PC-9 (cell line): ENCODE measurements at regions not wholly inside any gene's neighbourhood (a gene's known extent, or its start where the extent isn't known, plus 50 kb on each side); places are given as distances from the start of the nearest gene placed in this dataset.

ENCODE experiments used
- BruUV-seq: library from RNA; stranded (reverse); fragments of 400-500 nt; replicated peaks from 2 replicates; lab custom pipeline; 2021; lab: Mats Ljungman, UMichigan
- CTCF ChIA-PET: fragments of 300-600 bp; sonication (Branson Sonifier 250); formaldehyde crosslinking; loops from one replicate; lab custom pipeline; 2022; ENCODE audit warnings: antibody characterized with exemption; lab: Charles Lee
- POLR2A ChIA-PET: fragments of 300-600 bp; sonication (Branson Sonifier 250); formaldehyde crosslinking; loops from one replicate; lab custom pipeline; 2022; ENCODE audit warnings: antibody characterized with exemption; ENCODE audit not compliant: unreplicated experiment; lab: Charles Lee
- DNase-seq, 2 experiments: peaks; one replicate each; pipeline versions ENCODE4 v3.0.0 to v3.0.0-alpha.2; 2015 to 2022; ENCODE audit warnings: mixed read lengths in 1 of 2
- H2AFZ ChIP-seq: fragments of 200-600 bp; sonication (generic); 2 replicates; pipeline ENCODE4 v1.8.1; 2017; ENCODE audit warnings: antibody characterized with exemption
- H3F3A ChIP-seq: fragments of 200-600 bp; sonication (generic); 2 replicates; pipeline ENCODE4 v1.8.1; 2017; ENCODE audit warnings: antibody characterized with exemption, mild to moderate bottlenecking, low read depth; ENCODE audit not compliant: insufficient read depth
- H3K27ac ChIP-seq: fragments of 200-600 bp; sonication (generic); 2 replicates; pipeline ENCODE4 v1.6.1; 2016; ENCODE audit warnings: mixed run types
- H3K27me3 ChIP-seq: fragments of 200-600 bp; sonication (generic); 2 replicates; pipeline ENCODE4 v1.6.1; 2016; ENCODE audit warnings: low read depth, mixed run types; ENCODE audit not compliant: insufficient read depth
- H3K36me3 ChIP-seq: fragments of 200-600 bp; sonication (generic); 2 replicates; pipeline ENCODE4 v1.6.1; 2016; ENCODE audit warnings: low read depth, mixed run types
- H3K4me1 ChIP-seq: fragments of 200-600 bp; sonication (generic); replicated peaks from 2 replicates; pipeline ENCODE4 v1.6.1; 2016; ENCODE audit warnings: mixed run types; ENCODE audit not compliant: insufficient read depth
- H3K4me2 ChIP-seq: fragments of 200-600 bp; sonication (generic); 2 replicates; pipeline ENCODE4 v1.6.1; 2017; ENCODE audit warnings: mixed run types
- H3K4me3 ChIP-seq: fragments of 200-600 bp; sonication (generic); 2 replicates; pipeline ENCODE4 v1.6.1; 2016; ENCODE audit warnings: mixed run types
- H3K79me2 ChIP-seq: fragments of 200-600 bp; sonication (generic); 2 replicates; pipeline ENCODE4 v1.6.1; 2017; ENCODE audit warnings: low read depth, mixed run types
- H3K9me2 ChIP-seq: fragments of 200-600 bp; sonication (generic); 2 replicates; pipeline ENCODE4 v1.8.1; 2017; ENCODE audit warnings: mild to moderate bottlenecking; ENCODE audit not compliant: insufficient read depth
- H3K9me3 ChIP-seq: fragments of 200-600 bp; sonication (generic); 2 replicates; pipeline ENCODE4 v1.8.1; 2016; ENCODE audit warnings: low read depth; ENCODE audit not compliant: insufficient read depth
- H4K20me1 ChIP-seq: fragments of 200-600 bp; sonication (generic); 2 replicates; pipeline ENCODE4 v1.8.1; 2017; ENCODE audit not compliant: insufficient read depth
- EZH2 ChIP-seq: fragments of 200-600 bp; sonication (generic); IDR thresholded peaks from 2 replicates; pipeline ENCODE4 v1.8.0; 2017; ENCODE audit warnings: antibody characterized with exemption, low read depth
- intact Hi-C: fragments of 100-400 bp; cut with micrococcal nuclease; formaldehyde crosslinking; loops from one replicate; pipeline ENCODE4 v1.10.0; 2022; ENCODE audit not compliant: unreplicated experiment
- TF ChIP-seq, protein P1 (sequence below): fragments of 200-600 bp; sonication (generic); conservative IDR thresholded peaks from 2 replicates; pipeline ENCODE4 v1.6.1; 2017; ENCODE audit warnings: mixed run types, antibody characterized with exemption, mild to moderate bottlenecking, moderate library complexity

DNA sequence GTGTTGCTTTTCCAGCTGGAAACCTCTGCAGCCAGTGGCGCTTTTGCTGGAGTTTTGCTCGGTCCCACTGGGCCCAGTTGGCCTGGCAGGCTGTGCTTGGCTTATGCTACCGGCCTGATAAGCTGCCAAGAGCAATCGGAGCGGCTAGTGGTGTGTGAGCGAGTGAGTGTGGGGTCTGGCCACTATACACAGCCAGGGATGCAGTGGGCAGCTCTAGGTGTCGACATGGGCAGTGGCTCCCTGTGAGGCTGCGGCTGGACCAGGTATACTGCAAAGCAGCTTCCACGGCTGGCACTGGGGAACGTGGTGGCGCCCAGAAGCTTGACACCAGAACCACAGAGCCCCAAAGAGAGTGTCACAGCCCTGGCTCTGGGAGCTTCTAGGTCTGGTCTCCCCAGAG lies 996.5 kb downstream of the GRIK2 start:
- no peak for DNase-seq
- H3K79me2 ChIP-seq = no peaks in the 10 kb centered on the region
- no peaks in the 10 kb centered on the region for H3F3A ChIP-seq
- CTCF ChIA-PET = no interaction called here
- no peaks in the 10 kb centered on the region for H3K27me3 ChIP-seq
- H3K9me3 ChIP-seq = no peaks in the 10 kb centered on the region
- POLR2A ChIA-PET = no interaction called here
- no peaks in the 10 kb centered on the region for H3K36me3 ChIP-seq
- no peak overlapping the region for H3K4me3 ChIP-seq
- no peaks in the 10 kb centered on the region for H4K20me1 ChIP-seq
- intact Hi-C loops = no loop called here
- TF ChIP-seq EZH2 = no peak
- TF ChIP-seq, protein P1, sequence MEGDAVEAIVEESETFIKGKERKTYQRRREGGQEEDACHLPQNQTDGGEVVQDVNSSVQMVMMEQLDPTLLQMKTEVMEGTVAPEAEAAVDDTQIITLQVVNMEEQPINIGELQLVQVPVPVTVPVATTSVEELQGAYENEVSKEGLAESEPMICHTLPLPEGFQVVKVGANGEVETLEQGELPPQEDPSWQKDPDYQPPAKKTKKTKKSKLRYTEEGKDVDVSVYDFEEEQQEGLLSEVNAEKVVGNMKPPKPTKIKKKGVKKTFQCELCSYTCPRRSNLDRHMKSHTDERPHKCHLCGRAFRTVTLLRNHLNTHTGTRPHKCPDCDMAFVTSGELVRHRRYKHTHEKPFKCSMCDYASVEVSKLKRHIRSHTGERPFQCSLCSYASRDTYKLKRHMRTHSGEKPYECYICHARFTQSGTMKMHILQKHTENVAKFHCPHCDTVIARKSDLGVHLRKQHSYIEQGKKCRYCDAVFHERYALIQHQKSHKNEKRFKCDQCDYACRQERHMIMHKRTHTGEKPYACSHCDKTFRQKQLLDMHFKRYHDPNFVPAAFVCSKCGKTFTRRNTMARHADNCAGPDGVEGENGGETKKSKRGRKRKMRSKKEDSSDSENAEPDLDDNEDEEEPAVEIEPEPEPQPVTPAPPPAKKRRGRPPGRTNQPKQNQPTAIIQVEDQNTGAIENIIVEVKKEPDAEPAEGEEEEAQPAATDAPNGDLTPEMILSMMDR = no peak
- H2AFZ ChIP-seq = no peak overlapping the region
- H3K27ac ChIP-seq = no peak overlapping the region
- no TSS peak for BruUV-seq
- H3K4me1 ChIP-seq = no peaks in the 10 kb centered on the region
- H3K9me2 ChIP-seq = peaks cover 4% of the 10 kb centered on the region; the same call in 1 of the 2 replicates
- H3K4me2 ChIP-seq = no peak overlapping the region

DNA sequence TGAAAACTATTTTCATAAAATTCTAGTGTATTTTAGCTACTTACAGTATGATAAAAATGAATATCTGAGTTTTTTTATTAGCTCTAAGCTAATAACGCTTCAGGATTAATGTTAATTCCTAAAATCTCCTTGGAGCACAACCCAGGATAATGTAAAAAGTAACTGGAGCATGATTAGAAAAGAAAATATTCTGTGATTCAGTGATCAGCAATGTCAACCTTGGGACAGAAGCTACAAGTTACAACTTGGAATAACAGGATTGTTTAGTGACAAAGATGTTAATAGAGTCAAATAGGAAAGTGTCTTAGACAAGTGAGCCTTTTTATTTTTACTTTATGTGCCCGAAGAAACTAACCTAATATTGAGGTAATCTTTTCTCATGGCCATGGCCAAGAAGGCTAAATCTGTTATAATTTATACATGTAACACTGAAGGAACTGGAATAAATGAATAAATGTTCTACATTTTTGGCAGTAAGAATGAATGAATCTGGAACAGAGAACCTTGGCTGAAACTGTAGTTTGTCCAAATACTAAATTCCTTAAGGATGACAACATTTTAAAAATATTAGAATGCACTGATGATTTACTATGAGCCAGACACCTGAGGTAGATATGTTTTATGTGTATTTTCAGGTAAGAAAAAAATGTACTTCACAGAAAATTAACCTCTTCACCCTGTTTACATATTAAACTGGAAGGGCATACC lies 994.0 kb downstream of the GRIK2 start:
- no peaks in the 10 kb centered on the region for H3F3A ChIP-seq
- no peak overlapping the region for H3K4me3 ChIP-seq
- H3K9me3 ChIP-seq = no peaks in the 10 kb centered on the region
- no peak overlapping the region for H3K27ac ChIP-seq
- no peak for DNase-seq
- CTCF ChIA-PET = no interaction called here
- no peaks in the 10 kb centered on the region for H4K20me1 ChIP-seq
- TF ChIP-seq, protein P1 = no peak
- no peak for TF ChIP-seq EZH2
- no peaks in the 10 kb centered on the region for H3K4me1 ChIP-seq
- intact Hi-C loops = no loop called here
- H3K4me2 ChIP-seq = no peak overlapping the region
- no peaks in the 10 kb centered on the region for H3K27me3 ChIP-seq
- no TSS peak for BruUV-seq
- no peaks in the 10 kb centered on the region for H3K79me2 ChIP-seq
- POLR2A ChIA-PET = no interaction called here
- H3K9me2 ChIP-seq = no peaks in the 10 kb centered on the region
- H2AFZ ChIP-seq = no peak overlapping the region
- no peaks in the 10 kb centered on the region for H3K36me3 ChIP-seq

DNA sequence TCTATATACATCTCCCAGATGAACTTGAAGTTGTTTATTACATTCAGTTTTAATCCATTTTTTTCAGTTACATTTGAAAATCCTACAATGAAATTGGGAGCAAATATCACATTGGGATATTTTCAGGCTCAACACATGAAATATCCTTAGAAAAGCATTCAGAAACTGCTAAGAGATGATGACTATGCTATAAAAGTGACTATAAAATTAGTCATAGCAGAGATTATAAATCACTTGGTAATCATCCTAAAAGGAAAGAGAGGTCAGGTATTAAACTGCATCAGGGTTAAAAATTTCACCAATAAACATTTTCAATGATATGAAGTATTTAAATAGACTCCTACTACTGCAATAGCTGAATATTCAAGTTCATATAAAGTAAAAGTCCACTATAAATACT lies 987.7 kb downstream of the GRIK2 start:
- POLR2A ChIA-PET = no interaction called here

More for the DNA sequence above, 987.7 kb downstream of the GRIK2 start:
- Histone ChIP-seq H4K20me1 (no peaks in the 10 kb centered on the region), H2AFZ (no peak overlapping the region; the same call in 1 of the 2 replicates), H3K27me3 (no peaks in the 10 kb centered on the region), H3K4me2 (no peak overlapping the region), H3K4me3 (no peak overlapping the region), H3K9me3 (no peaks in the 10 kb centered on the region), H3K4me1 (no peaks in the 10 kb centered on the region), H3K9me2 (no peaks in the 10 kb centered on the region), H3K79me2 (no peaks in the 10 kb centered on the region), H3F3A (no peaks in the 10 kb centered on the region), H3K36me3 (no peaks in the 10 kb centered on the region), H3K27ac (no peak overlapping the region)
- TF ChIP-seq, protein P1 = no peak
- no peak for TF ChIP-seq EZH2
- CTCF ChIA-PET = no interaction called here
- BruUV-seq = no TSS peak
- intact Hi-C loops = no loop called here
- no peak for DNase-seq
